Caco-2 (cell line): ENCODE measurements at regions not wholly inside any gene's neighbourhood (a gene's known extent, or its start where the extent isn't known, plus 50 kb on each side); places are given as distances from the start of the nearest gene placed in this dataset.

Source experiments
- BruUV-seq: library from RNA; stranded (reverse); fragments of 400-500 nt; replicated peaks from 2 replicates; lab custom pipeline; 2021; lab: Mats Ljungman, UMichigan
- CTCF ChIA-PET: fragments of 300-600 bp; sonication (Branson Sonifier 250); formaldehyde crosslinking; loops from one replicate; lab custom pipeline; 2022; ENCODE audit warnings: antibody characterized with exemption; lab: Charles Lee
- POLR2A ChIA-PET: fragments of 300-600 bp; sonication (Branson Sonifier 250); formaldehyde crosslinking; loops from one replicate; lab custom pipeline; 2022; ENCODE audit warnings: antibody characterized with exemption; lab: Charles Lee
- DNase-seq, 2 experiments: peaks; one replicate each; pipeline versions ENCODE4 v3.0.0 to v3.0.0-alpha.2; 2020 to 2022
- H3K27me3 ChIP-seq: replicated peaks from 2 replicates; pipeline ENCODE4 v1.6.0; 2011; ENCODE audit warnings: low read length; ENCODE audit not compliant: control insufficient read depth, insufficient read depth
- H3K36me3 ChIP-seq: 2 replicates; pipeline ENCODE4 v1.5.1; 2011; ENCODE audit warnings: low read length; ENCODE audit not compliant: control insufficient read depth, insufficient read depth
- H3K4me1 ChIP-seq: fragments of 250-450 bp; sonication (Bioruptor Pico); 2 replicates; pipeline ENCODE4 v1.5.1; 2020; ENCODE audit warnings: mild to moderate bottlenecking
- H3K4me3 ChIP-seq: 2 replicates; pipeline ENCODE4 v1.5.1; 2011; ENCODE audit warnings: low read depth, mild to moderate bottlenecking, control low read depth, low read length
- H3K9me3 ChIP-seq: fragments of 250-450 bp; sonication (Bioruptor Pico); 2 replicates; pipeline ENCODE4 v1.5.1; 2020; ENCODE audit warnings: mild to moderate bottlenecking, moderate library complexity
- H3K27ac Mint-ChIP-seq: one replicate; pipeline ENCODE4 v1.8.0; 2022; ENCODE audit warnings: mixed read lengths; ENCODE audit not compliant: unreplicated experiment
- H3K27me3 Mint-ChIP-seq: one replicate; pipeline ENCODE4 v1.8.0; 2022; ENCODE audit warnings: mixed read lengths; ENCODE audit not compliant: insufficient read depth, unreplicated experiment
- H3K36me3 Mint-ChIP-seq: one replicate; pipeline ENCODE4 v1.8.0; 2022; ENCODE audit warnings: mild to moderate bottlenecking, mixed read lengths; ENCODE audit not compliant: insufficient read depth, unreplicated experiment
- H3K4me1 Mint-ChIP-seq: one replicate; pipeline ENCODE4 v1.8.0; 2022; ENCODE audit warnings: low read depth, mixed read lengths; ENCODE audit not compliant: unreplicated experiment
- H3K4me3 Mint-ChIP-seq: one replicate; pipeline ENCODE4 v1.8.0; 2022; ENCODE audit warnings: mild to moderate bottlenecking, moderate library complexity, mixed read lengths; ENCODE audit not compliant: unreplicated experiment
- H3K9me3 Mint-ChIP-seq: one replicate; pipeline ENCODE4 v1.8.0; 2022; ENCODE audit warnings: mixed read lengths; ENCODE audit not compliant: unreplicated experiment
- intact Hi-C: fragments of 100-400 bp; cut with micrococcal nuclease; formaldehyde crosslinking; loops from one replicate; pipeline ENCODE4 v1.10.0; 2022; ENCODE audit not compliant: unreplicated experiment
- TF ChIP-seq, protein P1 (sequence below), 2 experiments: fragments of 200-600 bp in 1 of 2; IDR thresholded peaks; 1 replicate in 1 of 2; 2 replicates in 1 of 2; pipeline versions ENCODE4 v1.5.1 to v1.8.0; 2011 to 2022; ENCODE audit warnings: antibody characterized with exemption in 1 of 2, control low read depth in 1 of 2, inconsistent platforms in 1 of 2, low read depth in 1 of 2, low read length in 1 of 2, mild to moderate bottlenecking in 1 of 2, moderate library complexity in 1 of 2; ENCODE audit not compliant: insufficient read depth in 1 of 2, severe bottlenecking in 1 of 2, unreplicated experiment in 1 of 2

DNA sequence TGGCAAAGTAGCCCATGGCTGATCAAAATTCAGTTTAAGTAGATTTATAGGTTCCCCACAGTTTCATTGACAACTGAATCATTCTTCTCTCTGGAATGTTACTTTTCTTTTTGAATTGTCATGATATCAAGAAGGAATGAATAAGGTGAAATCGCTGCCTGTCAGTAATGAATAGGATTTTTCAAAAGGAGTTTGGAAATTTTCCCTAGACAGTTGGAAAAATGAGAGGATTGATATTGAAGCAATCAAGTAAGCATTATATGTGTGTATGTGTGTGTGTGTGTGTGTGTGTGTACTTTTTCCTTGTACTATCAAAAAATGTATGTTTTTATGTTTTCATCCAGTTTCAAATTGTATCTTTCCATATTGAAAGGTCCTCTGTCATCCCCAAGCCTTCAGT is 479.5 kb downstream of the MRPL39 start:
- Histone ChIP-seq H3K4me1 (no peaks in the 10 kb centered on the region), H3K4me3 (no peak overlapping the region), H3K36me3 (no peaks in the 10 kb centered on the region), H3K9me3 (no peaks in the 10 kb centered on the region), H3K27me3 (no peaks in the 10 kb centered on the region)
- no TSS peak for BruUV-seq
- H3K4me1 Mint-ChIP-seq = no peaks in the 10 kb centered on the region
- TF ChIP-seq, protein P1, sequence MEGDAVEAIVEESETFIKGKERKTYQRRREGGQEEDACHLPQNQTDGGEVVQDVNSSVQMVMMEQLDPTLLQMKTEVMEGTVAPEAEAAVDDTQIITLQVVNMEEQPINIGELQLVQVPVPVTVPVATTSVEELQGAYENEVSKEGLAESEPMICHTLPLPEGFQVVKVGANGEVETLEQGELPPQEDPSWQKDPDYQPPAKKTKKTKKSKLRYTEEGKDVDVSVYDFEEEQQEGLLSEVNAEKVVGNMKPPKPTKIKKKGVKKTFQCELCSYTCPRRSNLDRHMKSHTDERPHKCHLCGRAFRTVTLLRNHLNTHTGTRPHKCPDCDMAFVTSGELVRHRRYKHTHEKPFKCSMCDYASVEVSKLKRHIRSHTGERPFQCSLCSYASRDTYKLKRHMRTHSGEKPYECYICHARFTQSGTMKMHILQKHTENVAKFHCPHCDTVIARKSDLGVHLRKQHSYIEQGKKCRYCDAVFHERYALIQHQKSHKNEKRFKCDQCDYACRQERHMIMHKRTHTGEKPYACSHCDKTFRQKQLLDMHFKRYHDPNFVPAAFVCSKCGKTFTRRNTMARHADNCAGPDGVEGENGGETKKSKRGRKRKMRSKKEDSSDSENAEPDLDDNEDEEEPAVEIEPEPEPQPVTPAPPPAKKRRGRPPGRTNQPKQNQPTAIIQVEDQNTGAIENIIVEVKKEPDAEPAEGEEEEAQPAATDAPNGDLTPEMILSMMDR (IDR thresholded peaks at IDR 0.05; ENCODE audit: insufficient read depth in 1 of 2, low read depth in 1 of 2, low read length in 1 of 2, severe bottlenecking in 1 of 2, unreplicated experiment in 1 of 2) = no peak
- no peak for DNase-seq
- no peak overlapping the region for H3K27ac Mint-ChIP-seq
- ChIA-PET POLR2A (no interaction called here), CTCF (no interaction called here)
- no peaks in the 10 kb centered on the region for H3K36me3 Mint-ChIP-seq
- H3K27me3 Mint-ChIP-seq = no peaks in the 10 kb centered on the region
- H3K4me3 Mint-ChIP-seq = no peak overlapping the region
- intact Hi-C loops = no loop called here
- no peaks in the 10 kb centered on the region for H3K9me3 Mint-ChIP-seq

DNA sequence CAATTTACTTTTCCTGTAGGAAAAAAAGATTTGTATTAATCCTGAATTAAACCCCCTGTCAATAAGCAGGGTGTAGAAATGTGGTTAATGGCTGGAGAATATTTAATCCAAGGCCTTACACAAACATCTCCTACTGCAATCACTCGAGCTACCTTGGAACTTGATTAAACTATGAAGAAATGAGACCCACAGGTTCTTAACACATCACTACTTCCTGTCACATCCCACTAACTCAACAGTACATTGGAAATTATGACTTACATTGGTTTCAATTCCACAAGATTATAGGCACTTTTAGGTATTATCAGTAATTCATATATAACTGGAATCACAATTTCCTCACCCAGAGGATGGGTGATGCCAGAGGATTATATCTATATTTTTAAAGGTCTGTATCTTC is 480.3 kb downstream of the MRPL39 start:
- H3K4me1 Mint-ChIP-seq = no peaks in the 10 kb centered on the region
- ChIA-PET POLR2A (no interaction called here), CTCF (no interaction called here)
- H3K4me3 Mint-ChIP-seq = no peak overlapping the region
- intact Hi-C loops = no loop called here
- no peaks in the 10 kb centered on the region for H3K9me3 Mint-ChIP-seq
- Histone ChIP-seq H3K9me3 (no peaks in the 10 kb centered on the region), H3K4me1 (no peaks in the 10 kb centered on the region), H3K36me3 (no peaks in the 10 kb centered on the region), H3K4me3 (no peak overlapping the region), H3K27me3 (no peaks in the 10 kb centered on the region)
- H3K36me3 Mint-ChIP-seq = no peaks in the 10 kb centered on the region
- BruUV-seq = no TSS peak
- TF ChIP-seq, protein P1 (IDR thresholded peaks at IDR 0.05; ENCODE audit: insufficient read depth in 1 of 2, low read depth in 1 of 2, low read length in 1 of 2, severe bottlenecking in 1 of 2, unreplicated experiment in 1 of 2) = no peak
- H3K27me3 Mint-ChIP-seq = no peaks in the 10 kb centered on the region
- no peak overlapping the region for H3K27ac Mint-ChIP-seq
- no peak for DNase-seq

DNA sequence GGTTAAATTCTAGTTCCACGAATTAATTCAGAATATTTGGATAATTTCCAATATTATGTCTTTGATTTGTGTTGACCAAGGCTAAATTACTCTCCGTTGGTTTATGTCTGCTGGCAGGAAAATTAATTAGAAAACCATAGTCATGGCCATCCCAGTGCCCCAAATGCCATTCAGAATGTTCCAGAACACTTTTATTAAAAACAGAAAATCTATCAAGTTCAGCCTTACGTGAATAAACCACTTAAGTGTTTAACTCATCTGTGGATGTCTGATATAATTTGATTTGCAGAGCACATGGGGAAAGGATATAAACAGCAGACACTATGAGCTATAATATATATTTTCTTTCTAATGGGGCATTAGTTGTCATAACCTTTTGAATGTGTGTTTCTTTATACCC is 480.7 kb downstream of the MRPL39 start:
- CTCF ChIA-PET = no interaction called here

More for the DNA sequence above, 480.7 kb downstream of the MRPL39 start:
- no peaks in the 10 kb centered on the region for H3K27me3 ChIP-seq
- H3K4me1 ChIP-seq = no peaks in the 10 kb centered on the region
- Mint-ChIP-seq H3K9me3 (no peaks in the 10 kb centered on the region), H3K4me1 (no peaks in the 10 kb centered on the region), H3K36me3 (no peaks in the 10 kb centered on the region), H3K27me3 (peaks cover under 1% of the 10 kb centered on the region), H3K4me3 (no peak overlapping the region), H3K27ac (no peak overlapping the region)
- H3K4me3 ChIP-seq = no peak overlapping the region
- TF ChIP-seq, protein P1 (IDR thresholded peaks at IDR 0.05; ENCODE audit: insufficient read depth in 1 of 2, low read depth in 1 of 2, low read length in 1 of 2, severe bottlenecking in 1 of 2, unreplicated experiment in 1 of 2) = no peak
- intact Hi-C loops = no loop called here
- H3K36me3 ChIP-seq = no peaks in the 10 kb centered on the region
- BruUV-seq = no TSS peak
- POLR2A ChIA-PET = no interaction called here
- no peaks in the 10 kb centered on the region for H3K9me3 ChIP-seq
- no peak for DNase-seq
